Panc1 (cell line): ENCODE measurements at regions not wholly inside any gene's neighbourhood (a gene's known extent, or its start where the extent isn't known, plus 50 kb on each side); places are given as distances from the start of the nearest gene placed in this dataset.

Experiments
- ATAC-seq: fragments of 200-7000 bp; cut with Tn5 transposase; 2 replicates; pipeline ENCODE4 v1.9.1; 2020; ENCODE audit warnings: mild to moderate bottlenecking, moderate library complexity
- BruUV-seq: library from RNA; stranded (reverse); fragments of 400-500 nt; replicated peaks from 2 replicates; lab custom pipeline; 2021; lab: Mats Ljungman, UMichigan
- CTCF ChIA-PET: fragments of 300-600 bp; sonication (Branson Sonifier 250); formaldehyde crosslinking; loops from one replicate; lab custom pipeline; 2022; ENCODE audit warnings: antibody characterized with exemption; lab: Charles Lee
- POLR2A ChIA-PET: fragments of 300-600 bp; sonication (Branson Sonifier 250); formaldehyde crosslinking; loops from one replicate; lab custom pipeline; 2022; ENCODE audit warnings: antibody characterized with exemption; lab: Charles Lee
- DNase-seq: peaks from one replicate; pipeline ENCODE4 v3.0.0-alpha.2; 2010; ENCODE audit warnings: low read depth, low spot score
- H3K27ac ChIP-seq: 2 replicates; pipeline ENCODE4 v1.5.1; 2011; ENCODE audit warnings: mild to moderate bottlenecking, low read length, inconsistent platforms
- H3K27me3 ChIP-seq: fragments of 200-500 bp; sonication (Bioruptor generic); 2 replicates; pipeline ENCODE4 v1.6.0; 2014; ENCODE audit warnings: low read length, inconsistent platforms; ENCODE audit not compliant: control insufficient read depth, insufficient read depth
- H3K36me3 ChIP-seq: fragments of 200-500 bp; sonication (Bioruptor generic); 2 replicates; pipeline ENCODE4 v1.5.1; 2014; ENCODE audit warnings: inconsistent platforms, mild to moderate bottlenecking, low read length, moderate library complexity; ENCODE audit not compliant: control insufficient read depth, insufficient read depth
- H3K4me1 ChIP-seq: 2 replicates; pipeline ENCODE4 v1.5.1; 2011; ENCODE audit warnings: inconsistent platforms, mild to moderate bottlenecking, low read length, moderate library complexity; ENCODE audit not compliant: control insufficient read depth, insufficient read depth
- H3K4me3 ChIP-seq, 2 experiments: 2 replicates each; pipeline ENCODE4 v1.5.1; 2011 to 2012; ENCODE audit warnings: low read depth in 2 of 2, low read length in 2 of 2, mild to moderate bottlenecking in 2 of 2, inconsistent platforms in 1 of 2, moderate library complexity in 1 of 2
- H3K9me3 ChIP-seq: fragments of 200-500 bp; sonication (Bioruptor generic); 2 replicates; pipeline ENCODE4 v1.5.1; 2014; ENCODE audit warnings: low read depth, mild to moderate bottlenecking, inconsistent platforms, low read length, moderate library complexity; ENCODE audit not compliant: control insufficient read depth, insufficient read depth
- CTCF ChIP-seq: fragments of 450-650 bp; IDR thresholded peaks from 2 replicates; pipeline ENCODE4 v1.5.1; 2017; ENCODE audit warnings: mild to moderate bottlenecking
- POLR2AphosphoS5 ChIP-seq: IDR thresholded peaks from 2 replicates; pipeline ENCODE4 v1.6.1; 2012; ENCODE audit warnings: mild to moderate bottlenecking, low read depth, low read length, moderate library complexity
- REST ChIP-seq, 2 experiments: IDR thresholded peaks; 2 replicates each; pipeline ENCODE4 v1.6.1; 2011 to 2012; ENCODE audit warnings: low read depth in 2 of 2, control low read depth in 1 of 2, low read length in 1 of 2, mild to moderate bottlenecking in 1 of 2, moderate library complexity in 1 of 2; ENCODE audit not compliant: insufficient read depth in 1 of 2
- SIN3A ChIP-seq: IDR thresholded peaks from 2 replicates; pipeline ENCODE4 v1.6.1; 2012; ENCODE audit warnings: low read depth, mild to moderate bottlenecking, low read length, moderate library complexity, borderline replicate concordance; ENCODE audit not compliant: insufficient read depth
- TCF7L2 ChIP-seq: IDR thresholded peaks from 2 replicates; pipeline ENCODE4 v1.6.1; 2011; ENCODE audit warnings: mild to moderate bottlenecking, low read depth, low read length, inconsistent platforms
- in situ Hi-C: cut with HindIII; loops from 2 replicates; pipeline ENCODE4 v1.10.0; 2016; ENCODE audit warnings: low sequenced_read_pairs, low pct_unique_long_range_greater_than_20kb
- intact Hi-C: fragments of 100-400 bp; cut with micrococcal nuclease; formaldehyde crosslinking; loops from one replicate; pipeline ENCODE4 v1.10.0; 2022; ENCODE audit not compliant: unreplicated experiment

GRCh38 chr13:105952233-105952972, 583.1 kb downstream of the EFNB2 start:
- H3K9me3 ChIP-seq, result no peaks in the 10 kb centered on the region
- ChIA-PET POLR2A (interaction anchor here (0.6 kb wide), 1 partner anchor 18 kb away, joined by 3 read pairs; no protein-coding TSS in a partner anchor), CTCF (no interaction called here)
- no peak overlapping the region for H3K4me3 ChIP-seq
- intact Hi-C loops (no loop called here), in situ Hi-C loops (no loop called here)
- DNase-seq (no peak), ATAC-seq (no peak)
- BruUV-seq, result no TSS peak
- no peaks in the 10 kb centered on the region for H3K27me3 ChIP-seq
- no peaks in the 10 kb centered on the region for H3K36me3 ChIP-seq
- TF ChIP-seq REST (IDR thresholded peaks at IDR 0.05; ENCODE audit: insufficient read depth in 1 of 2, low read depth in 2 of 2, low read length in 1 of 2), result no peak
- no peaks in the 10 kb centered on the region for H3K4me1 ChIP-seq
- H3K27ac ChIP-seq, result no peak overlapping the region

GRCh38 chr13:105948143-105948542, 587.3 kb downstream of the EFNB2 start:
- Histone ChIP-seq H3K9me3 (no peaks in the 10 kb centered on the region), H3K36me3 (no peaks in the 10 kb centered on the region), H3K4me1 (no peaks in the 10 kb centered on the region), H3K27ac (no peak overlapping the region), H3K27me3 (no peaks in the 10 kb centered on the region), H3K4me3 (no peak overlapping the region)
- POLR2A ChIA-PET, result no interaction called here
- no peak for TF ChIP-seq TCF7L2
- TF ChIP-seq REST (IDR thresholded peaks at IDR 0.05; ENCODE audit: insufficient read depth in 1 of 2, low read depth in 2 of 2, low read length in 1 of 2), result no peak
- TF ChIP-seq SIN3A, result no peak
- no peak for TF ChIP-seq CTCF
- no peak for TF ChIP-seq POLR2AphosphoS5
- DNase-seq, result no peak
- intact Hi-C loops (no loop called here), in situ Hi-C loops (no loop called here)
- no TSS peak for BruUV-seq
- no peak for ATAC-seq
- CTCF ChIA-PET, result interaction anchor here (0.6 kb wide), 1 partner anchor 584 kb away, joined by 5 read pairs; no protein-coding TSS in a partner anchor
